Fibroblast of lung (primary cell): ENCODE measurements at regions not wholly inside any gene's neighbourhood (a gene's known extent, or its start where the extent isn't known, plus 50 kb on each side); places are given as distances from the start of the nearest gene placed in this dataset.

Experiments used
- DNase-seq, 2 donors: peaks; one replicate each; pipeline versions ENCODE4 v3.0.0 to v3.0.0-alpha.2; 2010; ENCODE audit warnings: low read depth in 2 of 2
- H2AFZ ChIP-seq: 2 replicates; pipeline ENCODE4 v1.5.1; 2012; ENCODE audit warnings: low read length, control low read depth, inconsistent platforms
- H3K27ac ChIP-seq: 2 replicates; pipeline ENCODE4 v1.5.1; 2011; ENCODE audit warnings: low read length, control low read depth; ENCODE audit not compliant: insufficient read depth
- H3K27me3 ChIP-seq: 2 replicates; pipeline ENCODE4 v1.5.1; 2011; ENCODE audit warnings: mild to moderate bottlenecking, low read length; ENCODE audit not compliant: control insufficient read depth, insufficient read depth
- H3K36me3 ChIP-seq: 2 replicates; pipeline ENCODE4 v1.5.1; 2011; ENCODE audit warnings: low read length; ENCODE audit not compliant: control insufficient read depth, insufficient read depth
- H3K4me1 ChIP-seq: 2 replicates; pipeline ENCODE4 v1.5.1; 2011; ENCODE audit warnings: low read length; ENCODE audit not compliant: control insufficient read depth, insufficient read depth; ENCODE audit errors: extremely low read depth
- H3K4me2 ChIP-seq: 2 replicates; pipeline ENCODE4 v1.5.1; 2011; ENCODE audit warnings: low read length, control low read depth; ENCODE audit not compliant: insufficient read depth; ENCODE audit errors: extremely low read depth
- H3K4me3 ChIP-seq, 4 experiments: fragments of 200-600 bp in 1 of 4; sonication (generic) in 1 of 4; replicated peaks in 1 of 4; 2 replicates each; pipeline ENCODE4 v1.5.1; 2011 to 2016; ENCODE audit warnings: low read length in 4 of 4, low read depth in 3 of 4, mild to moderate bottlenecking in 3 of 4, control low read depth in 2 of 4, inconsistent platforms in 1 of 4, mixed read lengths in 1 of 4; ENCODE audit not compliant: insufficient read depth in 1 of 4; ENCODE audit errors: control extremely low read depth in 1 of 4
- H3K79me2 ChIP-seq: 2 replicates; pipeline ENCODE4 v1.5.1; 2012; ENCODE audit warnings: mild to moderate bottlenecking, low read length, inconsistent platforms; ENCODE audit not compliant: control insufficient read depth, insufficient read depth
- H3K9ac ChIP-seq: 2 replicates; pipeline ENCODE4 v1.5.1; 2011; ENCODE audit warnings: mild to moderate bottlenecking, low read length, control low read depth; ENCODE audit not compliant: insufficient read depth
- H3K9me3 ChIP-seq: 2 replicates; pipeline ENCODE4 v1.5.1; 2012; ENCODE audit warnings: low read depth, low read length; ENCODE audit not compliant: control insufficient read depth, insufficient read depth
- H4K20me1 ChIP-seq: 2 replicates; pipeline ENCODE4 v1.5.1; 2011; ENCODE audit warnings: low read length; ENCODE audit not compliant: control insufficient read depth, insufficient read depth; ENCODE audit errors: extremely low read depth
- EZH2 ChIP-seq: IDR thresholded peaks from 2 replicates; pipeline ENCODE4 v1.5.1; 2012; ENCODE audit warnings: low read length, control low read depth, mild to moderate bottlenecking; ENCODE audit errors: missing control alignments
- TF ChIP-seq, protein P1 (sequence below), 2 donors: IDR thresholded peaks in 1 of 2; conservative IDR thresholded peaks in 1 of 2; 1 replicate in 1 of 2; 2 replicates in 1 of 2; pipeline ENCODE4 v1.5.1; 2011 to 2012; ENCODE audit warnings: low read length in 2 of 2, control low read depth in 1 of 2, inconsistent platforms in 1 of 2, low read depth in 1 of 2, mild to moderate bottlenecking in 1 of 2

DNA sequence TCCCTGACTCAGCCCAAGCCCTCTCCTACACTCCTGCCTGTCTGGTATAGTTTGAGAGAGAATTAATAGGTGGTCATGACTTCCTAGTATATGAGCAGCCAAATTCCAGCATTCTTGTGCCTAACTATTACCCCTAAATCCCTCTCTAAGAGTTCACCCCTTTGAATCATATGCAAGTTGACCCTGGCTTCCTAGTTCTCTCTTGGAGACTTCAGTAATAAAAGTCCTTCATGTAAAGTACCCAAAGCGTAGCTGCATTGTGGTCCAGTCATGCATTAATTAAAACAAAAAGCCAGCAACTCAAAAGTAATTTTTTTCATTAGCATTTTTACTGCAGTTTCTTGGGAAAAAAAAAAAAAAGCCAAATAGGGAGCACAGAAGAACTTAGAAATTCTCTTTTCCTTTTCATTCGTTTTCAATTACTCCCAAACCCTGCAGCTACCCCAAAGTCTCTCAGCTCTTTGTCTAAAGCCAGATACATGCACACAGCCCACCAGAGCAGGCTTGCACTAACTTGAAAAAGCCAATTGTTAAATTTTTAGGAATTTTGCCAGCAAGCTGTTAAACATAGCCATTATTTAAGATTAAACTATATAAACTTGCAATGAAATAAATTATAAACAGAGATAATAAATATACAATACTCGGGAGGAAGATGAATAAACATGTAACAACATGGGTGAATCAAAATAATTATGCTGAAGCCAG is 50.1 kb upstream of the STT3B start:
- H3K27me3 ChIP-seq = no peaks in the 10 kb centered on the region
- no peak overlapping the region for H3K4me2 ChIP-seq
- no peak for TF ChIP-seq EZH2
- TF ChIP-seq, protein P1, sequence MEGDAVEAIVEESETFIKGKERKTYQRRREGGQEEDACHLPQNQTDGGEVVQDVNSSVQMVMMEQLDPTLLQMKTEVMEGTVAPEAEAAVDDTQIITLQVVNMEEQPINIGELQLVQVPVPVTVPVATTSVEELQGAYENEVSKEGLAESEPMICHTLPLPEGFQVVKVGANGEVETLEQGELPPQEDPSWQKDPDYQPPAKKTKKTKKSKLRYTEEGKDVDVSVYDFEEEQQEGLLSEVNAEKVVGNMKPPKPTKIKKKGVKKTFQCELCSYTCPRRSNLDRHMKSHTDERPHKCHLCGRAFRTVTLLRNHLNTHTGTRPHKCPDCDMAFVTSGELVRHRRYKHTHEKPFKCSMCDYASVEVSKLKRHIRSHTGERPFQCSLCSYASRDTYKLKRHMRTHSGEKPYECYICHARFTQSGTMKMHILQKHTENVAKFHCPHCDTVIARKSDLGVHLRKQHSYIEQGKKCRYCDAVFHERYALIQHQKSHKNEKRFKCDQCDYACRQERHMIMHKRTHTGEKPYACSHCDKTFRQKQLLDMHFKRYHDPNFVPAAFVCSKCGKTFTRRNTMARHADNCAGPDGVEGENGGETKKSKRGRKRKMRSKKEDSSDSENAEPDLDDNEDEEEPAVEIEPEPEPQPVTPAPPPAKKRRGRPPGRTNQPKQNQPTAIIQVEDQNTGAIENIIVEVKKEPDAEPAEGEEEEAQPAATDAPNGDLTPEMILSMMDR (conservative IDR thresholded peaks at IDR 0.05 in 1 of 2, IDR thresholded peaks at IDR 0.05 in 1 of 2; ENCODE audit: low read depth in 1 of 2, low read length in 2 of 2) = no peak
- no peak for DNase-seq
- H2AFZ ChIP-seq = no peak overlapping the region
- H3K4me3 ChIP-seq = no peak overlapping the region
- H3K9ac ChIP-seq = no peak overlapping the region
- H3K9me3 ChIP-seq = no peaks in the 10 kb centered on the region
- no peaks in the 10 kb centered on the region for H3K4me1 ChIP-seq
- no peaks in the 10 kb centered on the region for H3K79me2 ChIP-seq
- H4K20me1 ChIP-seq = no peaks in the 10 kb centered on the region
- H3K36me3 ChIP-seq = no peaks in the 10 kb centered on the region
- H3K27ac ChIP-seq = no peak overlapping the region
